Stimulated activated naive CD8-positive, alpha-beta T cell treated with anti-CD3 and anti-CD28 coated beads, Interleukin-15, Interleukin-2, amounts not matched to agents 100 ng/mL and 50 ng/mL, for 24 hours (primary cell): ENCODE measurements at regions not wholly inside any gene's neighbourhood (a gene's known extent, or its start where the extent isn't known, plus 50 kb on each side); places are given as distances from the start of the nearest gene placed in this dataset.
"Not testable (repeated sequence)": the region's sequence is repeated elsewhere in the genome, so short reads cannot be mapped to it uniquely, and the experiment has no call there.

Experiments used
- H3K27ac Mint-ChIP-seq: one replicate; pipeline ENCODE4 v1.8.0; 2021; ENCODE audit warnings: mild to moderate bottlenecking, mixed read lengths
- H3K27me3 Mint-ChIP-seq: one replicate; pipeline ENCODE4 v1.8.0; 2021; ENCODE audit warnings: mixed read lengths
- H3K36me3 Mint-ChIP-seq: one replicate; pipeline ENCODE4 v1.8.0; 2021; ENCODE audit warnings: low read depth, mixed read lengths
- H3K4me1 Mint-ChIP-seq: one replicate; pipeline ENCODE4 v1.8.0; 2021; ENCODE audit warnings: low read depth, mixed read lengths
- H3K4me3 Mint-ChIP-seq: one replicate; pipeline ENCODE4 v1.8.0; 2021; ENCODE audit warnings: mild to moderate bottlenecking, mixed read lengths
- H3K9me3 Mint-ChIP-seq: one replicate; pipeline ENCODE4 v1.8.0; 2021; ENCODE audit warnings: mixed read lengths

GRCh38 chr13:39929583-39929982 lies 274.1 kb downstream of the COG6 start:
- Mint-ChIP-seq H3K36me3 (peaks cover 7% of the 10 kb centered on the region), H3K27ac (no peak overlapping the region), H3K4me1 (peaks cover 18% of the 10 kb centered on the region), H3K4me3 (no peak overlapping the region), H3K9me3 (peaks cover 18% of the 10 kb centered on the region), H3K27me3 (peaks cover 15% of the 10 kb centered on the region)

- Mint-ChIP-seq H3K4me1 (peaks cover 19% of the 10 kb centered on the region), H3K36me3 (peaks cover 7% of the 10 kb centered on the region), H3K27me3 (peaks cover 15% of the 10 kb centered on the region), H3K9me3 (peaks cover 13% of the 10 kb centered on the region), H3K4me3 (no peak overlapping the region), H3K27ac (no peak overlapping the region)
These were observed 274.6 kb downstream of the COG6 start for GRCh38 chr13:39930060-39930459.

- Mint-ChIP-seq H3K36me3 (peaks cover 1% of the 10 kb centered on the region), H3K4me1 (peaks cover 26% of the 10 kb centered on the region), H3K27ac (no peak overlapping the region), H3K4me3 (no peak overlapping the region), H3K27me3 (peaks cover 9% of the 10 kb centered on the region), H3K9me3 (peaks cover 6% of the 10 kb centered on the region)
These were observed 275.3 kb downstream of the COG6 start for GRCh38 chr13:39930544-39931444.

- Mint-ChIP-seq H3K4me3 (no peak overlapping the region), H3K27ac (no peak overlapping the region), H3K9me3 (peaks cover 3% of the 10 kb centered on the region), H3K36me3 (no peaks in the 10 kb centered on the region), H3K4me1 (peaks cover 26% of the 10 kb centered on the region), H3K27me3 (peaks cover 8% of the 10 kb centered on the region)
These were observed 276.0 kb downstream of the COG6 start for GRCh38 chr13:39931505-39931904.

- peaks cover 36% of the 10 kb centered on the region for H3K4me1 Mint-ChIP-seq
- not testable (repeated sequence) for H3K9me3 Mint-ChIP-seq, H3K36me3 Mint-ChIP-seq, H3K27ac Mint-ChIP-seq, H3K27me3 Mint-ChIP-seq, H3K4me3 Mint-ChIP-seq
These were observed 277.1 kb downstream of the COG6 start for GRCh38 chr13:39932514-39932913.

DNA sequence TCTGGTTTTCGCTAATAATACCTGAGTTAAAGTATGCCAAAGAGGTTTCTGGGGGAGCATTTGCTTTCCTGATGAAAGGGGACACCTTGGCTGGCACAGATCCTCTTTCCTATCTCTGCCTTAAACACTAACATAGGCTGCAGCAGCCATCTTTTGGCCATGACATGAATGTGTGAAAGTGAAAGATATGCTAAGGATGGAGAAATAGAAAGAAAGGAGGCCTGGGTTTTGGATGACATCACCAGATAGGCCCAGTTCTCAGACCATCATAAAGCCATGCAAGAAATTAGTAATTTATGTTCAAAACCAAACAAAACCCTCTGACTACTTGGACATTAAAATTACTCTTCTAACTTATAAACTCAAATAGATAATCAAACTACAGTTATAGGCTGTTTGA lies 279.7 kb downstream of the COG6 start:
- Mint-ChIP-seq H3K4me1 (peaks cover 46% of the 10 kb centered on the region), H3K9me3 (peaks cover 3% of the 10 kb centered on the region), H3K4me3 (no peak overlapping the region), H3K27me3 (peaks cover 3% of the 10 kb centered on the region), H3K36me3 (no peaks in the 10 kb centered on the region), H3K27ac (no peak overlapping the region)

GRCh38 chr13:39938596-39938995 lies 283.1 kb downstream of the COG6 start:
- Mint-ChIP-seq H3K9me3 (no peaks in the 10 kb centered on the region), H3K4me3 (no peak overlapping the region), H3K36me3 (no peaks in the 10 kb centered on the region), H3K27me3 (peaks cover 5% of the 10 kb centered on the region), H3K4me1 (peaks cover 55% of the 10 kb centered on the region), H3K27ac (no peak overlapping the region)

DNA sequence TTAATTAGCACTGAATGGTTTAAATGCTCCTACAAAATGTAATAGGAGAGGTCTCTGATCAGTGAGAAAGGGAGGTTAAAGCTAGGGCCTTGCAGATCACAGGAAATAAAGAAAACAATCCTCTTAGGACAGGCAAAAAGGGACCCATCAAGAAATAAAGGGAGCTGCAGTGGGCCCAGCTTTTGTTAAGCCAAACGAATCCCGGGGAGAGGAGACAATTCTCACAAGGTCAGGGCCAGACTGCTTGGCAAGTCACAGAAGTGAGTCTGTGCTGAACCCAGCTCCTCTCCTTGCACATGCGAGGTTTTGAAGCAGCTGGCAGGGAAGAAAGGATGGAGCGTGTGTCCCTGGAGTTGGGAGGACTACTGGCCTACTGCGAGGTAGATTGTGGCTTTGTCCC lies 285.8 kb downstream of the COG6 start:
- no peaks in the 10 kb centered on the region for H3K36me3 Mint-ChIP-seq
- H3K9me3 Mint-ChIP-seq, result no peaks in the 10 kb centered on the region
- H3K4me1 Mint-ChIP-seq, result peaks cover 60% of the 10 kb centered on the region
- H3K27me3 Mint-ChIP-seq, result peaks cover 5% of the 10 kb centered on the region
- no peak overlapping the region for H3K4me3 Mint-ChIP-seq
- H3K27ac Mint-ChIP-seq, result no peak overlapping the region

DNA sequence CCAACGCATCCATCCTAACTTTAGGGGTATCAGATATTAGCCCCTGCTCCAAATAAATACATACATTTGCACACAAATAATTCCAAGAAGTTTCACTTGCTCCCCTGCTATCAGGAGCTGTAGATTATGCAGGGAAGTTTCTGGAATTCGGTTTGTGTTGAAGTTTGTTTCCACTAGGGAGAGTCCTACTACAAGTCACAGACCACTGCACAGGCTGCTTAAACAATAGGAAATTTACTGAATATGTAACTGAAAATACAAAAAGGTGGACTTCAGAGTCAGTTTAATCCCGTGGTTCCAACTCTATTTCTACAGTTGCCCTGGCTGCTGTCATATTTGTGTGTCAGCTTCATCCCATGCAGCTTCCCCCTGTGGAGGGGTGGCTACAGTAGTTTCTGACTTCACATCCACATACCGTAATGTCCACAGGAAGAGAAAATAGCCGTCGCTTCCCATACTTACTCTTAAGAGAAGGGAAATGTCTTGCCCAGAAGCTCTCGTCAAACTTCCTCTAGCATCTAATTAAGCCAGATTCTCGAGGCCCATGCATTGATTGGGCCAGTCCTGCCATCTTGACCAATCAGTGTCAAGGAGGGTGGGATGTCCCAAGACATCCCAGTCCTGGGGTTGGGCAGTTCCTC lies 286.6 kb downstream of the COG6 start:
- no peak overlapping the region for H3K27ac Mint-ChIP-seq
- no peak overlapping the region for H3K4me3 Mint-ChIP-seq
- peaks cover 54% of the 10 kb centered on the region for H3K4me1 Mint-ChIP-seq
- no peaks in the 10 kb centered on the region for H3K9me3 Mint-ChIP-seq
- peaks cover 5% of the 10 kb centered on the region for H3K27me3 Mint-ChIP-seq
- no peaks in the 10 kb centered on the region for H3K36me3 Mint-ChIP-seq

- H3K27ac Mint-ChIP-seq, result peak overlapping the region; percentile 76
- peaks cover 48% of the 10 kb centered on the region for H3K4me1 Mint-ChIP-seq
- H3K36me3 Mint-ChIP-seq, result no peaks in the 10 kb centered on the region
- H3K27me3 Mint-ChIP-seq, result peaks cover 5% of the 10 kb centered on the region
- H3K9me3 Mint-ChIP-seq, result no peaks in the 10 kb centered on the region
- H3K4me3 Mint-ChIP-seq, result no peak overlapping the region
These were observed 287.3 kb downstream of the COG6 start for GRCh38 chr13:39942552-39943273.

DNA sequence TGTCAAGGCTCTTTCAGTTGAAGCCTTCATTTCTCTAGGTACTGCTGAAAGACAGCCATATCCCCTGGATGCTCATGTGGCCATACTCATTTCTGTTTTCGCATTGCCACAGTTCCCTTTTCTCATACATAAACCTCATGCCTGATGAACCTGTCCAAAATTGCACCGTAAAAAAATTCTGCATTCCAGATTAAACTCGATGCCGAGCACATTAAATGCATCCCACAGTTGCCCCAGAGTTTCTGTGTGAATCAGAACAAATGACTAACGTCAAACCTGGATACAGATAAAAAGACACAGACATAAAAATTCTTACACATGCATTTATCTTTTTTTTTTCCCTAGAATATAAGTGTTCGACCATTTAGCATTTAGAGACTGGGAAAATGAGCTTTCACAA lies 288.2 kb downstream of the COG6 start:
- Mint-ChIP-seq H3K36me3 (no peaks in the 10 kb centered on the region), H3K27me3 (peaks cover 5% of the 10 kb centered on the region), H3K4me1 (peaks cover 49% of the 10 kb centered on the region), H3K9me3 (no peaks in the 10 kb centered on the region), H3K27ac (no peak overlapping the region), H3K4me3 (no peak overlapping the region)

- Mint-ChIP-seq H3K4me3 (no peak overlapping the region), H3K27me3 (peaks cover 5% of the 10 kb centered on the region), H3K4me1 (peaks cover 45% of the 10 kb centered on the region), H3K27ac (no peak overlapping the region), H3K9me3 (no peaks in the 10 kb centered on the region), H3K36me3 (no peaks in the 10 kb centered on the region)
These were observed 289.8 kb downstream of the COG6 start for GRCh38 chr13:39945226-39945625.

DNA sequence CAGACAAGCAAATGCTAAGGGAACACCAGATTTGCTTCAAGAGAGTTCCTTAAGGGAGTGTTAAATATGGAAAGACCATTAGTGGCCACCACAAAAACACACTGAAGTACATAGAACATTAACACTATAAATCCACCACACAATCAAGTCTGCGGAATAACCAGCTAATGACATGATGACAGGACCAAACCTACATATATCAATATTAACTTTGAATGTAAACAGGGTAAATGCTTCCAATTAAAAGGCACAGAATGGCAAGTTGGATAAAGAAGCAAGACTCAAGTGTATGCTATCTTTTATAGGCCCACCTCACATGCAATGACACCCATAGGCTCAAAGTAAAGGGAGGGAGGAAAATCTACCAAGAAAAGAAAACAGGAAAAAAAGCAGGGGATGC lies 291.3 kb downstream of the COG6 start:
- peaks cover 44% of the 10 kb centered on the region for H3K4me1 Mint-ChIP-seq
- no peaks in the 10 kb centered on the region for H3K9me3 Mint-ChIP-seq
- H3K27me3 Mint-ChIP-seq, result no peaks in the 10 kb centered on the region
- H3K36me3 Mint-ChIP-seq, result no peaks in the 10 kb centered on the region
- no peak overlapping the region for H3K27ac Mint-ChIP-seq
- H3K4me3 Mint-ChIP-seq, result no peak overlapping the region

- Mint-ChIP-seq H3K4me3 (no peak overlapping the region), H3K36me3 (no peaks in the 10 kb centered on the region), H3K9me3 (no peaks in the 10 kb centered on the region), H3K27me3 (no peaks in the 10 kb centered on the region), H3K27ac (peak overlapping the region; percentile 46), H3K4me1 (peaks cover 56% of the 10 kb centered on the region)
These were observed 295.8 kb downstream of the COG6 start for GRCh38 chr13:39951301-39951700.
